ENCODE measurements at regions not wholly inside any gene's neighbourhood (a gene's known extent, or its start where the extent isn't known, plus 50 kb on each side); places are given as distances from the start of the nearest gene placed in this dataset.

DNA sequence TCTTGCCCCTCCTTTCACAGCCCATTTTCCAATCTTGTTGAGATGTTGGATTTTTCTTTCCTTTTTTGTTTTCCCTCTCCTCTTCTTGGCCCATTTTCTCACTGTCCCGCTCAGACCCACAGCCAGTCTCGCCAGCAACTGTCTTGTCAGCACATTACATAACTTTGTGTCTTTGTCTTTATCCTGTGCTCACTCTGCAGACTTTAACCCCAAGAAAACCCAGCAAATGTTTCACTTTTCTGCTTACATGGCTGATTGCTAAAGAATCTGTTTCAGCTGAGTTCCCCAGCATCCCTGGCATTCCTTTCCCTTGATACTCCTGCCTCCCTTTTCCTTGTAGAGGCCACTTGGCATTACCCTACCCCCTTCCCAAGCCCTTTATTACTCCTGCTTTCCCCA lies 74.6 kb downstream of the ZNF648 start:
- Histone ChIP-seq H3K9me2 (replicated peaks; ENCODE audit: control insufficient read depth, low read length) (no peaks in the 10 kb centered on the region), H3K36me3 (ENCODE audit: control insufficient read depth, low read length) (no peaks in the 10 kb centered on the region), H3K4me2 (ENCODE audit: low read length) (no peak overlapping the region), H3K27ac (ENCODE audit: low read depth, low read length) (no peak overlapping the region), H3K9me3 (ENCODE audit: control insufficient read depth, insufficient read depth, low read length) (no peaks in the 10 kb centered on the region), H3K4me3 (ENCODE audit: low read length) (no peak overlapping the region), H3F3A (ENCODE audit: control insufficient read depth, insufficient read depth) (no peaks in the 10 kb centered on the region), H3K27me3 (ENCODE audit: control insufficient read depth, low read length) (peaks cover 2% of the 10 kb centered on the region; the same call in 1 of the 2 replicates), H4K20me1 (ENCODE audit: control insufficient read depth, insufficient read depth, low read depth, low read length) (no peaks in the 10 kb centered on the region), H3K4me1 (ENCODE audit: control insufficient read depth, low read length) (no peaks in the 10 kb centered on the region), H3K79me2 (ENCODE audit: control insufficient read depth, low read length) (no peaks in the 10 kb centered on the region)
- no peak for TF ChIP-seq EZH2phosphoT487 (IDR thresholded peaks at IDR 0.05; ENCODE audit: borderline replicate concordance, low read length)
- TF ChIP-seq CTCF (IDR thresholded peaks at IDR 0.05; ENCODE audit: low read depth, low read length, poor library complexity, severe bottlenecking): no peak

GRCh38 chr1:181985936-181986906 lies 75.3 kb downstream of the ZNF648 start:
- H3K4me2 ChIP-seq (ENCODE audit: low read length): no peak overlapping the region
- no peak for TF ChIP-seq EZH2phosphoT487 (IDR thresholded peaks at IDR 0.05; ENCODE audit: borderline replicate concordance, low read length)
- no peak for TF ChIP-seq CTCF (IDR thresholded peaks at IDR 0.05; ENCODE audit: low read depth, low read length, poor library complexity, severe bottlenecking)

GRCh38 chr1:181985281-181985680 lies 76.2 kb downstream of the ZNF648 start:
- H3F3A ChIP-seq (ENCODE audit: control insufficient read depth, insufficient read depth): no peaks in the 10 kb centered on the region
- TF ChIP-seq EZH2phosphoT487 (IDR thresholded peaks at IDR 0.05; ENCODE audit: borderline replicate concordance, low read length) (no peak), CTCF (IDR thresholded peaks at IDR 0.05; ENCODE audit: low read depth, low read length, poor library complexity, severe bottlenecking) (no peak)
- no peaks in the 10 kb centered on the region for H4K20me1 ChIP-seq (ENCODE audit: control insufficient read depth, insufficient read depth, low read depth, low read length)
- no peaks in the 10 kb centered on the region for H3K9me2 ChIP-seq (replicated peaks; ENCODE audit: control insufficient read depth, low read length)
- no peaks in the 10 kb centered on the region for H3K79me2 ChIP-seq (ENCODE audit: control insufficient read depth, low read length)
- H3K36me3 ChIP-seq (ENCODE audit: control insufficient read depth, low read length): no peaks in the 10 kb centered on the region
- H3K4me2 ChIP-seq (ENCODE audit: low read length): no peak overlapping the region
- no peaks in the 10 kb centered on the region for H3K9me3 ChIP-seq (ENCODE audit: control insufficient read depth, insufficient read depth, low read length)
- no peak overlapping the region for H3K4me3 ChIP-seq (ENCODE audit: low read length)
- H3K27ac ChIP-seq (ENCODE audit: low read depth, low read length): no peak overlapping the region
- no peaks in the 10 kb centered on the region for H3K4me1 ChIP-seq (ENCODE audit: control insufficient read depth, low read length)
- H3K27me3 ChIP-seq (ENCODE audit: control insufficient read depth, low read length): peaks cover 2% of the 10 kb centered on the region; the same call in 1 of the 2 replicates

More at GRCh38 chr1:181985936-181986906, 75.3 kb downstream of the ZNF648 start:
- Histone ChIP-seq H3K9me3 (ENCODE audit: control insufficient read depth, insufficient read depth, low read length) (no peaks in the 10 kb centered on the region), H3K4me1 (ENCODE audit: control insufficient read depth, low read length) (no peaks in the 10 kb centered on the region), H3F3A (ENCODE audit: control insufficient read depth, insufficient read depth) (no peaks in the 10 kb centered on the region), H4K20me1 (ENCODE audit: control insufficient read depth, insufficient read depth, low read depth, low read length) (no peaks in the 10 kb centered on the region), H3K36me3 (ENCODE audit: control insufficient read depth, low read length) (no peaks in the 10 kb centered on the region), H3K27me3 (ENCODE audit: control insufficient read depth, low read length) (peaks cover 2% of the 10 kb centered on the region; the same call in 1 of the 2 replicates), H3K27ac (ENCODE audit: low read depth, low read length) (no peak overlapping the region), H3K4me3 (ENCODE audit: low read length) (no peak overlapping the region), H3K9me2 (replicated peaks; ENCODE audit: control insufficient read depth, low read length) (no peaks in the 10 kb centered on the region), H3K79me2 (ENCODE audit: control insufficient read depth, low read length) (no peaks in the 10 kb centered on the region)
